ENCODE measurements at regions not wholly inside any gene's neighbourhood (a gene's known extent, or its start where the extent isn't known, plus 50 kb on each side); places are given as distances from the start of the nearest gene placed in this dataset.

- Histone ChIP-seq H3K4me1 (ENCODE audit: control insufficient read depth, insufficient read depth, low read length) (no peaks in the 10 kb centered on the region), H3K9me3 (replicated peaks; ENCODE audit: low read length) (no peaks in the 10 kb centered on the region), H3K4me3 (ENCODE audit: low read length) (no peak overlapping the region), H3K9ac (ENCODE audit: low read depth, low read length) (no peak overlapping the region), H3K27me3 (ENCODE audit: control insufficient read depth, insufficient read depth, low read length) (no peaks in the 10 kb centered on the region), H3K4me2 (ENCODE audit: low read length) (no peak overlapping the region), H3K36me3 (ENCODE audit: insufficient read depth, low read length) (no peaks in the 10 kb centered on the region)
Observed at GRCh38 chr2:107281637-107282036, 395.7 kb upstream of the ST6GAL2 start.

DNA sequence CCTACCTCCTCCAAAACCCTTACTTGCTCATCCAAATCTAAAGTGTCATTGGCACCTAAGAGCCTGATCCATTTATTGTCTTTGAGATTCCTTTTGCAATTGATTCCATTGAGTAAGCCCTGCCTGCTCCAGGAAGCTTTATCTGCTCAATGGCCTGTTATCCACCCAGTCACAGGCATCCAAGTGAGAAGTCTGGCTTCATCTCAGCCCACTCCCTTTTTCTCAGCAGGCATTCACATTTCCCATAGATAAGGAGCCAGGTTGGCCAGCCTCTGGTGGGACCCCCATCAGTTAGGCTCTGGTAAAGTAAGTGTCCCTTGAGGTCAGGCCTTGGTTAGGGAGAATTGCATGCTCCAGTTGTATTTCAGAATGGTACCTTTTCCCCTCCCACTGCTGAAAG lies 396.2 kb upstream of the ST6GAL2 start:
- Histone ChIP-seq H3K9me3 (replicated peaks; ENCODE audit: low read length) (no peaks in the 10 kb centered on the region), H3K36me3 (ENCODE audit: insufficient read depth, low read length) (no peaks in the 10 kb centered on the region), H3K9ac (ENCODE audit: low read depth, low read length) (no peak overlapping the region), H3K4me3 (ENCODE audit: low read length) (no peak overlapping the region), H3K27me3 (ENCODE audit: control insufficient read depth, insufficient read depth, low read length) (no peaks in the 10 kb centered on the region), H3K4me2 (ENCODE audit: low read length) (no peak overlapping the region), H3K4me1 (ENCODE audit: control insufficient read depth, insufficient read depth, low read length) (no peaks in the 10 kb centered on the region)

DNA sequence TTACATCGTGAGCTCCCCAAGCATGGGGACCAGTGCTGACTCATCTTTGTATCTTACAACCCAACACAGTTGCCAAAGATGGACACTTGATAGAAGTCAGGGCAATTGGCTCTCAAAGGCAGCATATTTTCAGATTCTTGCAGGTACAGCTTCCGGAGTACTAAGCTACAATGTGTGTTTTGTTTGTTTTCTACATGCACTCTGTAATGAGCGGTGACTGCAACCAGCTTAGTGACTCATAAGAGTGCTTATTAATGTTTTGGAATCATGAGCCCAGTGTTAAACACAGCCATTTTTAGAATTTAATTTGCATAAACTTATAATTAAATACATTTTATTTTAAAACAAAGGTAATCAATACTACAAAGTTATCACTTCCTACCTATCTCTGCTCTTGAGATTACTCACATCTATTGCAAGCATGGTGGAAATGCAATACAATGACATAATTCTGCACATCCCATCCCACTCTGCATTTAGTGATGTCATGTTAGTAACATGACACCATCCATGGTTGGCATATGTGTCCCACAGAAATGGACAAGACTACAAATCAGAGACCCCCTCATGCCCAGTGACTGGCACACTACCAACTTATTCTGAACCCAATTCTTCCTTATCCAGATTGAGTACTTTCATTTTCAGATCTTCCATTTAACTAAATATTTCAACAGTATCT lies 399.8 kb upstream of the ST6GAL2 start:
- H3K36me3 ChIP-seq (ENCODE audit: insufficient read depth, low read length), result no peaks in the 10 kb centered on the region
- no peak overlapping the region for H3K4me2 ChIP-seq (ENCODE audit: low read length)
- H3K9ac ChIP-seq (ENCODE audit: low read depth, low read length), result no peak overlapping the region
- no peaks in the 10 kb centered on the region for H3K9me3 ChIP-seq (replicated peaks; ENCODE audit: low read length)
- no peak overlapping the region for H3K4me3 ChIP-seq (ENCODE audit: low read length)
- H3K4me1 ChIP-seq (ENCODE audit: control insufficient read depth, insufficient read depth, low read length), result no peaks in the 10 kb centered on the region
- H3K27me3 ChIP-seq (ENCODE audit: control insufficient read depth, insufficient read depth, low read length), result no peaks in the 10 kb centered on the region

GRCh38 chr2:107290041-107290440 lies 404.1 kb upstream of the ST6GAL2 start:
- no peak overlapping the region for H3K4me3 ChIP-seq (ENCODE audit: low read length)
- no peaks in the 10 kb centered on the region for H3K27me3 ChIP-seq (ENCODE audit: control insufficient read depth, insufficient read depth, low read length)
- no peaks in the 10 kb centered on the region for H3K36me3 ChIP-seq (ENCODE audit: insufficient read depth, low read length)
- H3K4me2 ChIP-seq (ENCODE audit: low read length), result no peak overlapping the region
- H3K9me3 ChIP-seq (replicated peaks; ENCODE audit: low read length), result no peaks in the 10 kb centered on the region
- no peak overlapping the region for H3K9ac ChIP-seq (ENCODE audit: low read depth, low read length)
- no peaks in the 10 kb centered on the region for H3K4me1 ChIP-seq (ENCODE audit: control insufficient read depth, insufficient read depth, low read length)

DNA sequence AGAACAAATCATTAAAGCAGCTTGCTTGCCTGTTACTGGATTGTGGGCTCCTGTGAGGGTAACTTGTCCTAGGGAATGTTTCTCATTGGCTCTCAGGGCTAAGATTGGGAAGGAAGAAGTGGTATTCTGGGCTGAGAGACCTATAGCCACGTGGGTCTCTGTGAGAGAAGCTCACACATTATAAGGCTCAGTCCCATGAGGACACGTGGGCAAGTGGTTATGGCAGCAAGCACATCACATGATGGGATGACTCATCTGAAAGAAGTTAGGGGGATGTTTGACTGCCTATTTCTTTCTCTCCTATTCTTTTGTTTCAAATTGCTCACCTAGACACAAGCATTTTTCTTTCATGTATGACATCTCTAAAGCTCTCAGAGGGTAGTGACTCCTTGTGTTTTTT lies 418.0 kb upstream of the ST6GAL2 start:
- no peak overlapping the region for H3K4me2 ChIP-seq (ENCODE audit: low read length)
- H3K4me3 ChIP-seq (ENCODE audit: low read length), result no peak overlapping the region
- no peak overlapping the region for H3K9ac ChIP-seq (ENCODE audit: low read depth, low read length)
- H3K27me3 ChIP-seq (ENCODE audit: control insufficient read depth, insufficient read depth, low read length), result no peaks in the 10 kb centered on the region
- H3K36me3 ChIP-seq (ENCODE audit: insufficient read depth, low read length), result no peaks in the 10 kb centered on the region
- no peaks in the 10 kb centered on the region for H3K4me1 ChIP-seq (ENCODE audit: control insufficient read depth, insufficient read depth, low read length)
- no peaks in the 10 kb centered on the region for H3K9me3 ChIP-seq (replicated peaks; ENCODE audit: low read length)

- H3K4me1 ChIP-seq (ENCODE audit: control insufficient read depth, insufficient read depth, low read length), result no peaks in the 10 kb centered on the region
- H3K9me3 ChIP-seq (replicated peaks; ENCODE audit: low read length), result no peaks in the 10 kb centered on the region
- no peak overlapping the region for H3K9ac ChIP-seq (ENCODE audit: low read depth, low read length)
- H3K4me3 ChIP-seq (ENCODE audit: low read length), result no peak overlapping the region
- H3K4me2 ChIP-seq (ENCODE audit: low read length), result no peak overlapping the region
- no peaks in the 10 kb centered on the region for H3K27me3 ChIP-seq (ENCODE audit: control insufficient read depth, insufficient read depth, low read length)
- H3K36me3 ChIP-seq (ENCODE audit: insufficient read depth, low read length), result no peaks in the 10 kb centered on the region
Observed at GRCh38 chr2:107305966-107306365, 420.0 kb upstream of the ST6GAL2 start.

DNA sequence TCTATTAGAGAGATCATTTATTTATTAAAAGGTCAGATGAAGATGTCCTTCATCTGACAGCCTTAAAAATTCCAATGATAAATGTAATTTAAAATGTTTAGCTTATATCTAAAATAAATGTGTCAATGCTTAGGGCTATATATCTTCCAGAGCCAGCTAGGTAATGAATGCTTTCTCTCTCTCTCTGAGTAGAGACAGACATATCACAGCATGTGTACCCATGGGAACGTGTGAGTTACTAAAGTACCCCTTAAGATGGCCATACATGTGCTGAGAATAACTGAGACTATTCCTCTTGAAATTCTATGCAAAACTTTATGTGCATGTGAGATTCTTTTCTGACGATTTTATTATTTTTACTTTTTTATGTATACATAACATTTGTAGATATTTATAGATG lies 420.9 kb upstream of the ST6GAL2 start:
- Histone ChIP-seq H3K9ac (ENCODE audit: low read depth, low read length) (no peak overlapping the region), H3K9me3 (replicated peaks; ENCODE audit: low read length) (no peaks in the 10 kb centered on the region), H3K36me3 (ENCODE audit: insufficient read depth, low read length) (no peaks in the 10 kb centered on the region), H3K27me3 (ENCODE audit: control insufficient read depth, insufficient read depth, low read length) (no peaks in the 10 kb centered on the region), H3K4me3 (ENCODE audit: low read length) (no peak overlapping the region), H3K4me1 (ENCODE audit: control insufficient read depth, insufficient read depth, low read length) (no peaks in the 10 kb centered on the region), H3K4me2 (ENCODE audit: low read length) (no peak overlapping the region)

- no peak overlapping the region for H3K4me2 ChIP-seq (ENCODE audit: low read length)
- no peaks in the 10 kb centered on the region for H3K9me3 ChIP-seq (replicated peaks; ENCODE audit: low read length)
- no peaks in the 10 kb centered on the region for H3K4me1 ChIP-seq (ENCODE audit: control insufficient read depth, insufficient read depth, low read length)
- no peak overlapping the region for H3K4me3 ChIP-seq (ENCODE audit: low read length)
- no peaks in the 10 kb centered on the region for H3K36me3 ChIP-seq (ENCODE audit: insufficient read depth, low read length)
- H3K27me3 ChIP-seq (ENCODE audit: control insufficient read depth, insufficient read depth, low read length), result no peaks in the 10 kb centered on the region
- no peak overlapping the region for H3K9ac ChIP-seq (ENCODE audit: low read depth, low read length)
Observed at GRCh38 chr2:107308835-107309234, 422.9 kb upstream of the ST6GAL2 start.

- Histone ChIP-seq H3K4me2 (ENCODE audit: low read length) (no peak overlapping the region), H3K9me3 (replicated peaks; ENCODE audit: low read length) (no peaks in the 10 kb centered on the region), H3K36me3 (ENCODE audit: insufficient read depth, low read length) (no peaks in the 10 kb centered on the region), H3K9ac (ENCODE audit: low read depth, low read length) (no peak overlapping the region), H3K27me3 (ENCODE audit: control insufficient read depth, insufficient read depth, low read length) (no peaks in the 10 kb centered on the region), H3K4me3 (ENCODE audit: low read length) (no peak overlapping the region), H3K4me1 (ENCODE audit: control insufficient read depth, insufficient read depth, low read length) (no peaks in the 10 kb centered on the region)
Observed at GRCh38 chr2:107312240-107312639, 426.3 kb upstream of the ST6GAL2 start.

GRCh38 chr2:107313316-107313715 lies 427.3 kb upstream of the ST6GAL2 start:
- Histone ChIP-seq H3K4me1 (ENCODE audit: control insufficient read depth, insufficient read depth, low read length) (no peaks in the 10 kb centered on the region), H3K4me3 (ENCODE audit: low read length) (no peak overlapping the region), H3K27me3 (ENCODE audit: control insufficient read depth, insufficient read depth, low read length) (no peaks in the 10 kb centered on the region), H3K36me3 (ENCODE audit: insufficient read depth, low read length) (no peaks in the 10 kb centered on the region), H3K9ac (ENCODE audit: low read depth, low read length) (no peak overlapping the region), H3K9me3 (replicated peaks; ENCODE audit: low read length) (no peaks in the 10 kb centered on the region), H3K4me2 (ENCODE audit: low read length) (no peak overlapping the region)

GRCh38 chr2:107320881-107321280 lies 434.9 kb upstream of the ST6GAL2 start:
- no peaks in the 10 kb centered on the region for H3K27me3 ChIP-seq (ENCODE audit: control insufficient read depth, insufficient read depth, low read length)
- no peak overlapping the region for H3K4me3 ChIP-seq (ENCODE audit: low read length)
- no peaks in the 10 kb centered on the region for H3K9me3 ChIP-seq (replicated peaks; ENCODE audit: low read length)
- peaks cover 6% of the 10 kb centered on the region for H3K4me1 ChIP-seq (ENCODE audit: control insufficient read depth, insufficient read depth, low read length)
- H3K36me3 ChIP-seq (ENCODE audit: insufficient read depth, low read length), result no peaks in the 10 kb centered on the region
- no peak overlapping the region for H3K9ac ChIP-seq (ENCODE audit: low read depth, low read length)
- no peak overlapping the region for H3K4me2 ChIP-seq (ENCODE audit: low read length)

DNA sequence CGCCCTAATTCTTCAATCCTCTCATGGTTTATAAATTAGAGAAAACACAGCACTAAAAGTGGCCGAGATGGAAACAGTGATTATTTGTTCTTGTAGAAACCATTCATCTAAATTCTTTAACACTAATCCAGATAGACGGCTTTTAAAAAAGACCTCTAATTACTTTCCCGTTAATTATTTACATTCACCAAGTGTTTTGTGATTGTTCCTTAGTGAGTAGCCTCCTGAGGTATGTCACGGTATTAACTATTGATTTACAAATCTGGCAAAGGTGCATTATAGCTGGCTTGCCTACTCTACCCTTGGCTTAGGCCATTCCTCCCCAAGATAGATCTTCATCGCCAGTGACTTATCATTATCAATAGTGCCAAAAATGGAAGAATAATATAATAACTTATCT lies 436.4 kb upstream of the ST6GAL2 start:
- Histone ChIP-seq H3K4me3 (ENCODE audit: low read length) (no peak overlapping the region), H3K9me3 (replicated peaks; ENCODE audit: low read length) (no peaks in the 10 kb centered on the region), H3K4me2 (ENCODE audit: low read length) (no peak overlapping the region), H3K27me3 (ENCODE audit: control insufficient read depth, insufficient read depth, low read length) (no peaks in the 10 kb centered on the region), H3K36me3 (ENCODE audit: insufficient read depth, low read length) (no peaks in the 10 kb centered on the region), H3K9ac (ENCODE audit: low read depth, low read length) (no peak overlapping the region), H3K4me1 (ENCODE audit: control insufficient read depth, insufficient read depth, low read length) (peaks cover 19% of the 10 kb centered on the region)

Measured in skeletal muscle satellite cell (primary cell).